GM12878 (cell line): ENCODE measurements at regions not wholly inside any gene's neighbourhood (a gene's known extent, or its start where the extent isn't known, plus 50 kb on each side); places are given as distances from the start of the nearest gene placed in this dataset.

Experiments
- ATAC-seq: fragments of 200-7000 bp; cut with Tn5 transposase; 3 replicates; pipeline ENCODE4 v1.9.1; 2020; ENCODE audit warnings: mild to moderate bottlenecking, moderate library complexity
- BruUV-seq: library from RNA; stranded (reverse); fragments of 400-500 nt; replicated peaks from 2 replicates; lab custom pipeline; 2021; lab: Mats Ljungman, UMichigan
- CTCF ChIA-PET: fragments of 300-600 bp; sonication (Branson Sonifier 250); formaldehyde crosslinking; extraction: SDS; loops from one replicate; lab custom pipeline; 2021; ENCODE audit warnings: inconsistent platforms; lab: Yijun Ruan, JAX
- POLR2A ChIA-PET: fragments of 350-600 bp; formaldehyde crosslinking; extraction: SDS; loops from one replicate; lab custom pipeline; 2021; ENCODE audit warnings: inconsistent platforms; lab: Charles Lee
- RAD21 ChIA-PET: fragments of 300-600 bp; sonication (Branson Sonifier 250); formaldehyde crosslinking; loops from one replicate; lab custom pipeline; 2023; ENCODE audit warnings: antibody characterized with exemption; ENCODE audit not compliant: unreplicated experiment; lab: Charles Lee
- SMC1A ChIA-PET: fragments of 300-600 bp; sonication (Branson Sonifier 250); formaldehyde crosslinking; loops from one replicate; lab custom pipeline; 2023; ENCODE audit not compliant: unreplicated experiment, uncharacterized antibody; lab: Charles Lee
- DNase-seq: peaks from one replicate; pipeline ENCODE4 v3.0.0-alpha.2; 2011; ENCODE audit warnings: low read depth, low spot score
- FAIRE-seq: peaks from 3 replicates; lab custom pipeline; 2011; peaks lifted over from hg19 to GRCh38; lab: Jason Lieb, UNC
- H2AFZ ChIP-seq: 2 replicates; pipeline ENCODE4 v1.6.0; 2011; ENCODE audit warnings: low read depth, low read length, control low read depth; ENCODE audit not compliant: control insufficient read depth
- H3K27ac ChIP-seq: 2 replicates; pipeline ENCODE4 v1.5.1; 2011; ENCODE audit warnings: control low read depth; ENCODE audit not compliant: control insufficient read depth, insufficient read depth
- H3K27me3 ChIP-seq, 2 experiments: replicated peaks in 1 of 2; 2 replicates each; pipeline versions ENCODE4 v1.6.0 to v1.6.1; 2011; ENCODE audit warnings: low read length in 1 of 2; ENCODE audit not compliant: control insufficient read depth in 2 of 2, insufficient read depth in 2 of 2
- H3K36me3 ChIP-seq, 2 experiments: 2 replicates each; pipeline ENCODE4 v1.5.1; 2011; ENCODE audit warnings: low read length in 1 of 2; ENCODE audit not compliant: control insufficient read depth in 2 of 2, insufficient read depth in 2 of 2
- H3K4me1 ChIP-seq: 2 replicates; pipeline ENCODE4 v1.6.1; 2011; ENCODE audit warnings: mild to moderate bottlenecking, low read length, moderate library complexity, mixed read lengths; ENCODE audit not compliant: control insufficient read depth, insufficient read depth
- H3K4me2 ChIP-seq: 2 replicates; pipeline ENCODE4 v1.6.0; 2011; ENCODE audit warnings: control low read depth; ENCODE audit not compliant: control insufficient read depth, insufficient read depth
- H3K4me3 ChIP-seq: fragments of 200-600 bp; sonication (generic); 2 replicates; pipeline ENCODE4 v1.5.1; 2016
- H3K79me2 ChIP-seq: 2 replicates; pipeline ENCODE4 v1.6.0; 2011; ENCODE audit warnings: low read length; ENCODE audit not compliant: control insufficient read depth, insufficient read depth
- H3K9ac ChIP-seq: 2 replicates; pipeline ENCODE4 v1.8.0; 2011; ENCODE audit warnings: low read length, control low read depth, mixed read lengths; ENCODE audit not compliant: control insufficient read depth, insufficient read depth
- H3K9me3 ChIP-seq: replicated peaks from 3 replicates; pipeline ENCODE4 v1.5.1; 2011; ENCODE audit warnings: mild to moderate bottlenecking, low read length; ENCODE audit not compliant: control insufficient read depth, insufficient read depth
- H4K20me1 ChIP-seq: 2 replicates; pipeline ENCODE4 v1.6.0; 2011; ENCODE audit not compliant: control insufficient read depth, insufficient read depth
- EED ChIP-seq: sonication (generic); IDR thresholded peaks from 2 replicates; pipeline ENCODE4 v1.6.1; 2016; ENCODE audit warnings: antibody characterized with exemption, low read depth
- ELK1 ChIP-seq: IDR thresholded peaks from 2 replicates; pipeline ENCODE4 v1.6.1; 2012; ENCODE audit warnings: low read depth, low read length, improper control_type of control experiment
- HCFC1 ChIP-seq: fragments of 150-350 bp; IDR thresholded peaks from 2 replicates; pipeline ENCODE4 v1.6.1; 2014; ENCODE audit warnings: low read length
- KDM1A ChIP-seq: fragments of 200-600 bp; sonication (generic); IDR thresholded peaks from 2 replicates; pipeline ENCODE4 v1.6.1; 2016; ENCODE audit warnings: borderline replicate concordance
- PML ChIP-seq: IDR thresholded peaks from 2 replicates; pipeline ENCODE4 v1.6.1; 2012; ENCODE audit warnings: low read length, inconsistent platforms
- POLR2AphosphoS5 ChIP-seq: IDR thresholded peaks from 2 replicates; pipeline ENCODE4 v1.6.1; 2011; ENCODE audit warnings: mild to moderate bottlenecking, low read length, inconsistent platforms
- SMC3 ChIP-seq: IDR thresholded peaks from 2 replicates; pipeline ENCODE4 v1.6.1; 2011; ENCODE audit warnings: low read length, improper control_type of control experiment, borderline replicate concordance
- SREBF2 ChIP-seq: IDR thresholded peaks from 2 replicates; pipeline ENCODE4 v1.6.1; 2012; ENCODE audit warnings: mild to moderate bottlenecking, low read length
- TCF12 ChIP-seq: IDR thresholded peaks from 2 replicates; pipeline ENCODE4 v1.6.1; 2011; ENCODE audit warnings: low read depth, mild to moderate bottlenecking, low read length
- ZBTB40 ChIP-seq: fragments of 450-650 bp; IDR thresholded peaks from 2 replicates; pipeline ENCODE4 v1.6.1; 2016; ENCODE audit warnings: mild to moderate bottlenecking, moderate library complexity, borderline replicate concordance
- ZNF274 ChIP-seq: IDR thresholded peaks from one replicate; pipeline ENCODE4 v1.8.0; 2011; ENCODE audit not compliant: insufficient read length, insufficient read depth
- WGBS: methylation state at CpG from one replicate; pipeline ENCODE4 v1.1.6; 2016; ENCODE audit warnings: low lambda C conversion rate; ENCODE audit not compliant: insufficient replicate concordance, insufficient coverage; ENCODE audit errors: missing lambda C conversion rate; 5-methylcytosine and 5-hydroxymethylcytosine counted together
- in situ Hi-C: fragments of 300-500 bp; cut with MboI; formaldehyde crosslinking; loops from 9 replicates; pipeline ENCODE4 v1.14.3; 2018; ENCODE audit warnings: mixed read lengths
- intact Hi-C: fragments of 100-400 bp; cut with micrococcal nuclease; formaldehyde crosslinking; loops from one replicate; pipeline ENCODE4 v1.14.2; 2022; ENCODE audit not compliant: unreplicated experiment

GRCh38 chr19:31074199-31075125, 274.8 kb downstream of the TSHZ3 start:
- no peak overlapping the region for H3K4me3 ChIP-seq
- FAIRE-seq (no peak), DNase-seq (no peak), ATAC-seq (no peak)
- 26% methylated on average over 13 of the region's 13 CpGs for WGBS
- POLR2A ChIA-PET: no interaction called here
- no peaks in the 10 kb centered on the region for H3K36me3 ChIP-seq
- CTCF ChIA-PET: no interaction called here
- in situ Hi-C loops (no loop called here), intact Hi-C loops (no loop called here)
- H3K4me1 ChIP-seq: no peaks in the 10 kb centered on the region
- no peak for TF ChIP-seq SREBF2
- TF ChIP-seq EED: no peak
- TF ChIP-seq PML: no peak
- TF ChIP-seq SMC3: no peak
- no peak for TF ChIP-seq KDM1A
- no peak for TF ChIP-seq HCFC1
- no peak for TF ChIP-seq TCF12
- TF ChIP-seq ELK1: no peak
- no peak for TF ChIP-seq ZBTB40
- TF ChIP-seq ZNF274: no peak
- TF ChIP-seq POLR2AphosphoS5: no peak
- no peaks in the 10 kb centered on the region for H3K27me3 ChIP-seq
- BruUV-seq: no TSS peak
- SMC1A ChIA-PET: no interaction called here
- no peak overlapping the region for H3K27ac ChIP-seq
- H2AFZ ChIP-seq: no peak overlapping the region
- H3K79me2 ChIP-seq: no peaks in the 10 kb centered on the region
- H4K20me1 ChIP-seq: no peaks in the 10 kb centered on the region
- RAD21 ChIA-PET: no interaction called here
- H3K9ac ChIP-seq: no peak overlapping the region
- H3K9me3 ChIP-seq: no peaks in the 10 kb centered on the region; the same call in 2 of the 3 replicates
- no peak overlapping the region for H3K4me2 ChIP-seq
